B cell (primary cell): ENCODE measurements at regions not wholly inside any gene's neighbourhood (a gene's known extent, or its start where the extent isn't known, plus 50 kb on each side); places are given as distances from the start of the nearest gene placed in this dataset.

Experiments
- ATAC-seq: fragments of 200-7000 bp; cut with Tn5 transposase; one replicate; pipeline ENCODE4 v1.10.0; 2021; ENCODE audit warnings: low read depth, mild to moderate bottlenecking, moderate number of reproducible peaks, moderate library complexity
- CTCF ChIA-PET: fragments of 350-600 bp; sonication (Branson Sonifier 250); formaldehyde crosslinking; loops from one replicate; lab custom pipeline; 2021; ENCODE audit warnings: antibody characterized with exemption, inconsistent platforms; lab: Charles Lee
- POLR2A ChIA-PET: fragments of 350-600 bp; sonication (Branson Sonifier 250); formaldehyde crosslinking; loops from one replicate; lab custom pipeline; 2021; ENCODE audit warnings: antibody characterized with exemption; lab: Charles Lee
- DNase-seq: peaks from one replicate; pipeline ENCODE4 v3.0.0; 2013
- H2AFZ ChIP-seq: 2 replicates; pipeline ENCODE4 v1.6.1; 2012; ENCODE audit warnings: mild to moderate bottlenecking, low read depth, low read length; ENCODE audit not compliant: insufficient read depth, poor library complexity, severe bottlenecking
- H3K27ac ChIP-seq, 2 donors: 1 replicate in 1 of 2; 2 replicates in 1 of 2; pipeline ENCODE4 v1.5.1; 2012 to 2013; ENCODE audit warnings: low read length in 2 of 2, mild to moderate bottlenecking in 2 of 2, moderate library complexity in 1 of 2
- H3K27me3 ChIP-seq, 4 experiments: fragments of 200-600 bp in 1 of 4; sonication (generic) in 1 of 4; replicated peaks in 1 of 4; 1 replicate in 2 of 4; 2 replicates in 2 of 4; pipeline versions ENCODE4 v1.6.1 to v1.7.0; 2013 to 2016; ENCODE audit warnings: low read length in 3 of 4, mild to moderate bottlenecking in 2 of 4, mixed read lengths in 1 of 4, moderate library complexity in 1 of 4; ENCODE audit not compliant: insufficient read depth in 4 of 4, control insufficient read depth in 3 of 4; ENCODE audit errors: control extremely low read depth in 1 of 4
- H3K36me3 ChIP-seq, 2 experiments: replicated peaks in 1 of 2; 1 replicate in 1 of 2; 2 replicates in 1 of 2; pipeline versions ENCODE4 v1.6.1 to v1.7.1; 2013; ENCODE audit warnings: low read length in 1 of 2; ENCODE audit not compliant: insufficient read depth in 2 of 2, control insufficient read depth in 1 of 2; ENCODE audit errors: control extremely low read depth in 1 of 2, extremely low read depth in 1 of 2
- H3K4me1 ChIP-seq, 2 donors: fragments of 200-600 bp in 1 of 2; sonication (generic) in 1 of 2; 1 replicate in 1 of 2; 2 replicates in 1 of 2; pipeline versions ENCODE4 v1.5.1 to v1.6.1; 2013 to 2017; ENCODE audit warnings: low read length in 2 of 2; ENCODE audit not compliant: control insufficient read depth in 2 of 2, insufficient read depth in 2 of 2
- H3K4me2 ChIP-seq: replicated peaks from 2 replicates; pipeline ENCODE3; 2012; ENCODE audit warnings: mild to moderate bottlenecking, low read depth, low read length; ENCODE audit not compliant: poor library complexity, severe bottlenecking
- H3K4me3 ChIP-seq, 5 experiments: fragments of 200-600 bp in 1 of 5; sonication (generic) in 1 of 5; 1 replicate in 3 of 5; 2 replicates in 2 of 5; pipeline versions ENCODE4 v1.5.1 to v1.7.0; 2011 to 2016; ENCODE audit warnings: low read length in 4 of 5, mild to moderate bottlenecking in 4 of 5, low read depth in 2 of 5, control low read depth in 1 of 5, moderate library complexity in 1 of 5; ENCODE audit not compliant: insufficient read depth in 1 of 5; ENCODE audit errors: control extremely low read depth in 1 of 5, extremely low read depth in 1 of 5
- H3K79me2 ChIP-seq: fragments of 200-600 bp; sonication (generic); one replicate; pipeline ENCODE4 v1.6.0; 2016; ENCODE audit warnings: low read length; ENCODE audit not compliant: control insufficient read depth, insufficient read depth
- H3K9ac ChIP-seq: fragments of 200-600 bp; sonication (generic); 2 replicates; pipeline ENCODE4 v1.6.1; 2017; ENCODE audit warnings: mild to moderate bottlenecking, low read length, moderate library complexity
- H3K9me3 ChIP-seq, 3 donors: one replicate each; pipeline versions ENCODE4 v1.6.1 to v1.7.1; 2013; ENCODE audit warnings: low read length in 2 of 3; ENCODE audit not compliant: control insufficient read depth in 2 of 3, insufficient read depth in 1 of 3; ENCODE audit errors: control extremely low read depth in 1 of 3
- H4K20me1 ChIP-seq: 2 replicates; pipeline ENCODE4 v1.6.0; 2012; ENCODE audit warnings: mild to moderate bottlenecking, low read length; ENCODE audit not compliant: insufficient read depth, control insufficient read depth, poor library complexity, severe bottlenecking
- H3K27ac Mint-ChIP-seq: one replicate; pipeline ENCODE4 v1.8.0; 2021; ENCODE audit warnings: mixed read lengths
- H3K27me3 Mint-ChIP-seq: one replicate; pipeline ENCODE4 v1.8.0; 2021; ENCODE audit warnings: mixed read lengths
- H3K4me1 Mint-ChIP-seq: one replicate; pipeline ENCODE4 v1.8.0; 2021; ENCODE audit warnings: mixed read lengths
- H3K4me3 Mint-ChIP-seq: one replicate; pipeline ENCODE4 v1.8.0; 2021; ENCODE audit warnings: mixed read lengths
- H3K9me3 Mint-ChIP-seq: one replicate; pipeline ENCODE4 v1.8.0; 2022; ENCODE audit warnings: mixed read lengths; ENCODE audit not compliant: insufficient read depth
- EZH2 ChIP-seq: IDR thresholded peaks from 2 replicates; pipeline ENCODE4 v1.6.1; 2012; ENCODE audit warnings: borderline replicate concordance, low read depth, mild to moderate bottlenecking, moderate library complexity, low read length; ENCODE audit not compliant: insufficient read depth, poor library complexity, severe bottlenecking
- WGBS: methylation state at CpG from one replicate; pipeline ENCODE4 v1.1.5; 2013; ENCODE audit warnings: missing lambda C conversion rate; ENCODE audit not compliant: insufficient coverage; 5-methylcytosine and 5-hydroxymethylcytosine counted together
- intact Hi-C: fragments of 100-400 bp; cut with micrococcal nuclease; formaldehyde crosslinking; loops from one replicate; pipeline ENCODE4 v1.10.0; 2022
- TF ChIP-seq, protein P1 (sequence below): fragments of 200-600 bp; IDR thresholded peaks from one replicate; pipeline ENCODE4 v1.8.0; 2022; ENCODE audit warnings: antibody characterized with exemption, mild to moderate bottlenecking

- intact Hi-C loops: no loop called here
- Mint-ChIP-seq H3K27ac (no peak overlapping the region), H3K27me3 (no peaks in the 10 kb centered on the region), H3K9me3 (no peaks in the 10 kb centered on the region), H3K4me3 (no peak overlapping the region), H3K4me1 (no peaks in the 10 kb centered on the region)
- H3K9ac ChIP-seq: no peak overlapping the region
- H3K4me2 ChIP-seq: no peak overlapping the region
- H3K79me2 ChIP-seq: no peaks in the 10 kb centered on the region
- POLR2A ChIA-PET: no interaction called here
- 95% methylated on average over 25 of the region's 25 CpGs for WGBS
- no peak overlapping the region for H2AFZ ChIP-seq
- no peaks in the 10 kb centered on the region for H3K27me3 ChIP-seq
- peaks cover 0 to 14% (median 0%) of the 10 kb centered on the region in 3 donors for H3K9me3 ChIP-seq
- CTCF ChIA-PET: no interaction called here
- H3K4me1 ChIP-seq: no peaks in the 10 kb centered on the region
- no peak overlapping the region for H3K27ac ChIP-seq
- no peak for ATAC-seq
- no peak for TF ChIP-seq EZH2
- TF ChIP-seq, protein P1, sequence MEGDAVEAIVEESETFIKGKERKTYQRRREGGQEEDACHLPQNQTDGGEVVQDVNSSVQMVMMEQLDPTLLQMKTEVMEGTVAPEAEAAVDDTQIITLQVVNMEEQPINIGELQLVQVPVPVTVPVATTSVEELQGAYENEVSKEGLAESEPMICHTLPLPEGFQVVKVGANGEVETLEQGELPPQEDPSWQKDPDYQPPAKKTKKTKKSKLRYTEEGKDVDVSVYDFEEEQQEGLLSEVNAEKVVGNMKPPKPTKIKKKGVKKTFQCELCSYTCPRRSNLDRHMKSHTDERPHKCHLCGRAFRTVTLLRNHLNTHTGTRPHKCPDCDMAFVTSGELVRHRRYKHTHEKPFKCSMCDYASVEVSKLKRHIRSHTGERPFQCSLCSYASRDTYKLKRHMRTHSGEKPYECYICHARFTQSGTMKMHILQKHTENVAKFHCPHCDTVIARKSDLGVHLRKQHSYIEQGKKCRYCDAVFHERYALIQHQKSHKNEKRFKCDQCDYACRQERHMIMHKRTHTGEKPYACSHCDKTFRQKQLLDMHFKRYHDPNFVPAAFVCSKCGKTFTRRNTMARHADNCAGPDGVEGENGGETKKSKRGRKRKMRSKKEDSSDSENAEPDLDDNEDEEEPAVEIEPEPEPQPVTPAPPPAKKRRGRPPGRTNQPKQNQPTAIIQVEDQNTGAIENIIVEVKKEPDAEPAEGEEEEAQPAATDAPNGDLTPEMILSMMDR: no peak
- no peak for DNase-seq
- no peaks in the 10 kb centered on the region for H4K20me1 ChIP-seq
- H3K36me3 ChIP-seq: no peaks in the 10 kb centered on the region
- H3K4me3 ChIP-seq: no peak overlapping the region
Measured at GRCh38 chr2:4884117-4884571, 808.0 kb upstream of the SOX11 start.

GRCh38 chr2:4891394-4891793 lies 800.8 kb upstream of the SOX11 start:
- TF ChIP-seq EZH2: no peak
- TF ChIP-seq, protein P1: no peak
- Mint-ChIP-seq H3K27me3 (no peaks in the 10 kb centered on the region), H3K27ac (no peak overlapping the region), H3K4me1 (no peaks in the 10 kb centered on the region), H3K9me3 (no peaks in the 10 kb centered on the region), H3K4me3 (no peak overlapping the region)
- Histone ChIP-seq H3K4me1 (no peaks in the 10 kb centered on the region), H3K4me3 (no peak overlapping the region), H3K36me3 (no peaks in the 10 kb centered on the region), H3K27me3 (no peaks in the 10 kb centered on the region), H2AFZ (no peak overlapping the region), H3K79me2 (no peaks in the 10 kb centered on the region), H3K4me2 (no peak overlapping the region), H3K9ac (no peak overlapping the region), H3K9me3 (peaks cover 0 to 6% (median 0%) of the 10 kb centered on the region in 3 donors), H4K20me1 (no peaks in the 10 kb centered on the region), H3K27ac (no peak overlapping the region)
- DNase-seq: no peak
- ChIA-PET POLR2A (no interaction called here), CTCF (no interaction called here)
- intact Hi-C loops: no loop called here
- WGBS: 80% methylated on average over 1 of the region's 5 CpGs
- ATAC-seq: no peak
